Hepatocyte (in vitro differentiated cells): ENCODE measurements at regions not wholly inside any gene's neighbourhood (a gene's known extent, or its start where the extent isn't known, plus 50 kb on each side); places are given as distances from the start of the nearest gene placed in this dataset.

Source experiments
- CTCF ChIP-seq: fragments of 200-600 bp; sonication (generic); IDR thresholded peaks from 2 replicates; pipeline ENCODE4 v1.5.1; 2016; ENCODE audit warnings: antibody characterized with exemption, mild to moderate bottlenecking; ENCODE audit not compliant: poor library complexity
- EZH2 ChIP-seq: fragments of 200-600 bp; sonication (generic); IDR thresholded peaks from 2 replicates; pipeline ENCODE4 v1.6.1; 2016; ENCODE audit warnings: antibody characterized with exemption, mild to moderate bottlenecking, borderline replicate concordance
- EZH2phosphoT487 ChIP-seq: fragments of 200-600 bp; sonication (generic); IDR thresholded peaks from one replicate; pipeline ENCODE4 v1.6.1; 2018; ENCODE audit warnings: antibody characterized with exemption, mild to moderate bottlenecking, low read depth, moderate library complexity; ENCODE audit not compliant: unreplicated experiment, severe bottlenecking

- TF ChIP-seq CTCF (no peak), EZH2 (no peak), EZH2phosphoT487 (no peak)
These were observed 174.3 kb downstream of the LYPLAL1 start for GRCh38 chr1:219347921-219348391.
